ENCODE measurements at regions not wholly inside any gene's neighbourhood (a gene's known extent, or its start where the extent isn't known, plus 50 kb on each side); places are given as distances from the start of the nearest gene placed in this dataset.
"Not testable (repeated sequence)": the region's sequence is repeated elsewhere in the genome, so short reads cannot be mapped to it uniquely, and the experiment has no call there.

- DNase-seq (ENCODE audit: low read depth) = no peak
Observed at GRCh38 chr5:162624110-162624509, 556.5 kb downstream of the GABRG2 start.

DNA sequence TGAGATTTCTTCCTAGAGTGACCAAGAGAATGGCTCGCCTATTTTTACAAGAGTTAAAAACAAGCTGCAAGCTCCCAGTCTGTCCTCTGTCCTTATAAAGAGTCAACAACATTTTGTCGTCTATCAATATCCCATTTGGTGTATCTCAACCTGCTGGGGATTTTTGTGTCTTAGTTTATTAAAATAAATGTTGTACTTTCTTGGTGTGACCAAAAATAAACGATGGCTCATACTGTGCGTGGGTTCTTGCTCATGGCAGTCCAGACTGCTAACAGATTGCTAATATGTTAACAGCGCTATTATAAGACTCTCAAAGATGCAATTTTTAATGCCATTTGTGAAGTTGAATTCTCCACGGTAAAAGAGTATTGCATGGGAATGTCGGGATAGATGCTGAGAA is 569.9 kb downstream of the GABRG2 start:
- no peak for DNase-seq (ENCODE audit: low read depth)

DNA sequence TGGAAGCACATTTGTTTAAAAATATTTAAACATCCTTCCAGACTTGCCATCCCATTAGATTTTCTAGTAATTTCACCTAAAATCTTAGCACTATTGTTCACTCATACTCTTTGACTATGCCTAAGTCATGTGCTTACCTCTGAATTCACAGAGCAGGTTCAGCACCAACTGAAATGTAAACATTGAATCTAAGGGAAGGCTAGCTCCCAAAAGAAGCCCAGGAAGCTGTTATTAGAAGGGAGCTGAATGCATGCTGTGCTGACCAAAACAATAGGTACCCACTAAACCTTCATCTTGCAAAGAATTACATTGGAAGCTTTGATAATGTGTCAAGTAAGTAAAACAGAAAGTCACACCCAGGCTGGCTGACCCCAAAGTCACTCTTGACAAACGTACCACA is 571.3 kb downstream of the GABRG2 start:
- DNase-seq (ENCODE audit: low read depth) = no peak

GRCh38 chr5:162641142-162641813 is 573.7 kb downstream of the GABRG2 start:
- DNase-seq (ENCODE audit: low read depth) = no peak

DNA sequence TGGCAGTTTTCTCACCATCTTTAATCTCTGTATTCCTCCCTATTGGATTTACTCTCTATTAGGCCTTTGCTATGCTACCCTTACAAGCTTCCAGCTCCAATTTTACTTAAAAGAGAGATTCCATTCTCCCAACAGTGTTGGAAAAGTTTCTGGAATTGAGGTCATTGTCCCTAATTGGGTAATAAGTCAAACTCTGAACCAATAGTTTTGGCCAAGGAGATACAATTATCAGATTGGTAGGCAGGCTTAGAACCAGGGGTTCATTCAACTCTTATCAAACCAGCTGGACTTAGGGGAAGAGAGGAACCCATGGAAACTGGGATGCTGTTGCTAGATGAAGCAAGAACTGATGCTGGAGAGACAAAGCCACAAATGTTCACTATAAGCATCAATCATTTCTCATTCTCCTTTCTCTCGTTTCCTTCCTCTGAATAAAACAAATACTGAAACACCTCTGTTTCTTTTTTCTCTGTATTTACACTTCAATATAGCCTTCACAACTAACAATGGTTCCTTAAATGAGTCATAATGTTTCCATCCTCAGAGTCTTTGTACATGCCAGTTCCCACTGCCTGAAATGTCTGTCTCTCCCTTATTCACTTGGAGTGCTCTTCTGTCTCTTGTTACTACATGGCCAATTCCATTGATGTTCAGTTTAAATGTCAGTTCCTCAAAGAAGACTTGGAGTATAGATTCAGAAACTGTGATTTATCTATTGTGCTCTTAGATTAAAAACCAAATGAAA is 587.3 kb downstream of the GABRG2 start:
- no peak for DNase-seq (ENCODE audit: low read depth)

DNA sequence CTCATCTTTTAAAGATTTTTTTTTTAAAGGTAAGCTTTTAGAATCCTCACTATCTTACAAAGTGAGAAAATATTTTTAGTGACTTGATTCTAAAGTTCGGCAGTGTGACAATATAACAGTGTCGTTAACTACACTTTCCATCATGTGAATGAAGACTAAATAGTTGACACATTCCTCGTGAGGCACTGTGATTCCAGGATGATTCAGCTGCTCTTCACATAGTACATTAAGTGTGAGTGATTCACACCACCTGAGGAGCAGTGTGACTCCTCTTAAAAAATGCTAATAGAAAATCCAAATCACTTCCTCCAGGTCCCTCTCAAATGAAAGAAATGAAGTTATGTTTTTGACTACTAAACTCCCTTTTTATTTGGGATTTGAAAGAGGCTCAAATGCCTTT is 589.5 kb downstream of the GABRG2 start:
- DNase-seq (ENCODE audit: low read depth) = no peak

DNA sequence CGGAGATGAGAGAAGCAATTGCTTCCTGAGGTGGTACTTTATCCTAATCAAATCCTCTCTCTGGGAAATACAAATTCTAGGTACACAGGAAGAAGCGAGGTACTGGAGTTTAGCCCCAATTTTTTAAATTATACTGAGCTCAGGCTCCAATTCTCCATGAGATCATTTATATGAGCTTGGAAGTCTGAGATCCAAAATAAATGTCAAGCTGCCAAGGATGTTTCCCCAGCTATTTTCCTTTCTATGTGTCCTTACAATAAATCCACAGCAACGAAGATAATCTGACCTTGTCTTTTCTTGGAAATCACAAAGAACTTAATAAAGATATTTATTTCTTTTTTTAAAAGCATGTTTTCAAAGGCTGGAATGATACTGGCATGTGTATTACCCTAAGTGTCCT is 597.3 kb downstream of the GABRG2 start:
- DNase-seq (ENCODE audit: low read depth) = no peak

- DNase-seq (ENCODE audit: low read depth) = no peak
Observed at GRCh38 chr5:162668926-162669325, 601.4 kb downstream of the GABRG2 start.

DNA sequence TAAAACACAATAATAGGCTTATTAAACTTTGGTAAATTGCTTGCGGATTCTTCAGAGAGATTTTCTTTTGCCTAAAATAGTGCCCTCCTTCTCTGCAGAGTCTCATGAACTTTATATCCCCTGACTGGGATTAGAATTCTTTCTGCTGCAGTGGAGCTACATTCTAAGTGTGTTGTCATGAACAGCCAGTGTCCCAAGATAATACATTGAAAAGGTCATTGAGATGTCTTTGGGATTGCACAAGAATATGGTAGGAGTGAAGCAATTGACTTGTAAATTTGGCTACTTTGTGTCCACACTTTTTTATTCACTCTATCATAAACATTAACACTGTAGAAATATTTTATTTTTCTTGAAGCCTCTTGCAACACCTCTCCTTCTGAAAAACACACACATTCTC is 604.5 kb downstream of the GABRG2 start:
- no peak for DNase-seq (ENCODE audit: low read depth)

- no peak for DNase-seq (ENCODE audit: low read depth)
Observed at GRCh38 chr5:162683284-162683683, 615.7 kb downstream of the GABRG2 start.

- DNase-seq (ENCODE audit: low read depth) = no peak
Observed at GRCh38 chr5:162684145-162684544, 616.6 kb downstream of the GABRG2 start.

DNA sequence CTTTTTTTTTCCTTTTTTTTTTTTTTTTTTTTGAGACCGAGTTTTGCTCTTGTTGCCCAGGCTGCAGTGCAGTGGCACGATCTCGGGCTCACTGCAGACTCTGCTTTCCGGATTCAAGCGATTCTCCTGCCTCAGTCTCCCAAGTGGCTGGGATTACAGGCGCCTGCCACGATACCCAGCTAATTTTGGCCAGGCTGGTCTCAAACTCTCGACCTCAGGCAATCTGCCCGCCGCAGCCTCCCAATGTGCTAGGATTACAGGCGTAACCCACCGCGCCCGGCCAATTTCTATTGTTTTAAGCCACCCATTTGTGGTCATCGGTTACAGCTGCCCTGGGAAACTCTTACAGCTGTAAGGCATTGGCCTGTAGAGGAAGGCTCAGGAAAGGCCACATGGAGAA is 617.7 kb downstream of the GABRG2 start:
- DNase-seq (ENCODE audit: low read depth) = no peak

DNA sequence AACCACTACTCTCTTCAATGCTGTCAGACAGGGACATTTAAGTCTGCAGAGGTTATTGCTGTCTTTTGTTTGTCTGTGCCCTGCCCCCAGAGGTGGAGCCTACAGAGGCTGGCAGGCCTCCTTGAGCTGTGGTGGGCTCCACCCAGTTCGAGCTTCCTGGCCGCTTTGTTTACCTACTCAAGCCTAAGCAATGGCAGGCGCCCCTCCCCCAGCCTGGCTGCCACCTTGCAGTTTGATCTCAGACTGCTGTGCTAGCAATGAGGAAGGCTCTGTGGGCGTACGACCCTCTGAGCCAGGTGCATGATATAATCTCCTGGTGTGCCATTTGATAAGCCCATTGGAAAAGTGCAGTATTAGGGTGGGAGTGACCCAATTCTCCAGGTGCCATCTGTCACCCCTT is 628.7 kb downstream of the GABRG2 start:
- not testable (repeated sequence) for DNase-seq (ENCODE audit: low read depth)

DNA sequence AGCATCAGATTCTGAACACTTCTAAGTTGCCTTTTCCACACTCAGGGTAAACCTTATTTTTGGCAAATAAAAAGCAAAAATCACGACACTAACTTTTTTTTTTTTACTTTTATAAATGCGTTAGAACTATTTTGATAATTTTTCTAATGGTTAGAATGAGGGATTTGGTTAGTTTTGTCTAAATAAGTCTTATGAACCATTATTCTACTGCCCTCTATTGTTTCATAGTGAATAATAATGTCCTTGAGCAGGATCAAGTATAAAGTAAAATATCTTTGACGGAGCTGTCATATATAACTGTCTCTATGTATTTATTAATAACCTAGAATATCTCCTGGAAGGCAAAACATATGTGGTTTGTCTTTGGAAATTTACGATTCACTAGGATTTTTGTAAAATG is 631.8 kb downstream of the GABRG2 start:
- DNase-seq (ENCODE audit: low read depth) = no peak

DNA sequence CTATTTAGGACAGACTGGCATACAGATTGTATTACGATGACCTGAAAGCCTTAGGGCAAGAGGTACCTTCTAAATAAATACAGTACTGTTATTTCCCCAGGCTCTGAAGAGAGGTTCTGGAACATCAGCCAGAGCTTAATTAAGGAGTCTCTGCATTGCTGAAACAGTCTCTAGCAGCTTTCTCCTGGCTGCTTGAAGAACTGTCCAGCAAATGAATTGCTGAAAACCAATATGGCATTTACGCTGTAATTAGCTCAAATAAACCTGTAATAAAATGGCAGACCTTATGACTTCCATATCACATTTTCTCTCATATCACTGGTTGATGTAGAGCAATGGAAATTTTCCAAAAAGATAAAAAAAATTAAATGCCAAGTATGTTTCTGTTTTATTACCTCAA is 636.3 kb downstream of the GABRG2 start:
- DNase-seq (ENCODE audit: low read depth) = no peak

GRCh38 chr5:162711244-162711643 is 643.7 kb downstream of the GABRG2 start:
- no peak for DNase-seq (ENCODE audit: low read depth)

GRCh38 chr5:162719720-162720119 is 652.1 kb downstream of the GABRG2 start:
- no peak for DNase-seq (ENCODE audit: low read depth)

GRCh38 chr5:162721125-162721524 is 653.6 kb downstream of the GABRG2 start:
- DNase-seq (ENCODE audit: low read depth) = no peak

DNA sequence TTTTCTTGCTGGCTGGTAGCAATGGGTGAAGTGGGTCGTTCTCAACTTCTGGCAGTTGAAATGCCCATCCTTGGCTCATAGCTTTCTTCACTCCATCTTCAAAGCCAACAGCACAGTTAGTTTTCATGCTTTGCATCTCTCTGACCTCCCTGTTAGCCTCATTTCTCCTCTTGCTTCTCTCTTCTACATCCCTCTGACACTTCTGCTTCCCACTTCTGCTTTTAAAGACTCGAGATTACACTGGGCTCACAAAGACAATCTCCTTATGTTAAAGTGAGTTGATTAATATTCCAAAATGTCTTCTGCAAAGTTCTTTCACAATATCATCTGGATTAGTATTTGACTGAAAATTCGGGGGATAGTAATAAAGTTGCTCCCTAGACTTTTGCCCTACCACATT is 684.8 kb upstream of the CCNG1 start:
- DNase-seq (ENCODE audit: low read depth) = no peak

DNA sequence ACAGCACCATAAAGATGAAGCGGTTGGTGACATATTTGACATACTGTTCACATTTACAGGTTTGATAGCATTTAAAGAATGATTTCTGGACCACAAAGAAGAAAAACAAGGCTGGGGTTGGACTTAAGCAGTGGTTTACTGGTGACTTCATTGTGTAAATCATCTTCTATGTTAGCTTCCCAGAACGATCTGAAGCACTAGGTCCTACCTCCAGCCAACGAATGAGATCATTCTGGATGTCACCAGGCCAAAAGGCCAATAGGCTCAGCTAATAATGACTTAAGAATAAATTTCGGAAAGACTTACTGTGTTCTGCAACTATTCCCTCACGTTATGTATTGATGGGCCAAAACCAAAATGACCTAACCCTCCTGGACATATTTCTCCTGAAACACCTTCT is 675.3 kb upstream of the CCNG1 start:
- DNase-seq (ENCODE audit: low read depth) = no peak

- no peak for DNase-seq (ENCODE audit: low read depth)
Observed at GRCh38 chr5:162769019-162769418, 668.4 kb upstream of the CCNG1 start.

GRCh38 chr5:162785673-162786072 is 651.7 kb upstream of the CCNG1 start:
- DNase-seq (ENCODE audit: low read depth) = no peak

DNA sequence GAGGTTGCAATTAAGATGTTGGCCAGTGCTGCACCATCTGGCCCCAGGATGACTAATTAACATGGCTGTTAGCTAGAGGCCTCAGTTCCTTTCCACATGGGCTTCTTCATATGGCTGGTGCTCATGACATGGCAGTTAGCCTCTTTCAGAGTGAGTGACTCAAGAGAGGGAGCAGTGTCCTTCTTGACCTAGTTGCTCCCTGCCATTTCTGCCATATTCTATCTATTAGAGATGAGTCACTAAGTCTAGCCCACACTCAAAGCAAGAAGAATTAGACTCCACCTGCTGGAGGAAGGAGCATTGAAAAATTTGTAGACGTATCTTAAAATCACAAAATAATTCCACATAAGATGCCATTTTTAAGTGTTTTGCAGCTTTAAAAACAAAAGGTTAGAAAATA is 651.2 kb upstream of the CCNG1 start:
- DNase-seq (ENCODE audit: low read depth) = no peak

GRCh38 chr5:162796507-162796906 is 640.9 kb upstream of the CCNG1 start:
- DNase-seq (ENCODE audit: low read depth) = no peak

All from stimulated activated CD8-positive, alpha-beta memory T cell treated with anti-CD3 and anti-CD28 coated beads, Interleukin-12 subunit alpha, Interleukin-12 subunit beta, amount 100 ng/mL, for 1 hour (primary cell).